Cardiac fibroblast (primary cell): ENCODE measurements at regions not wholly inside any gene's neighbourhood (a gene's known extent, or its start where the extent isn't known, plus 50 kb on each side); places are given as distances from the start of the nearest gene placed in this dataset.

ENCODE experiments used
- DNase-seq, 2 donors: peaks; one replicate each; pipeline versions ENCODE4 v3.0.0 to v3.0.0-alpha.2; 2010; ENCODE audit warnings: low read depth in 2 of 2
- H3K4me3 ChIP-seq, 2 donors: replicated peaks in 1 of 2; 1 replicate in 1 of 2; 2 replicates in 1 of 2; pipeline ENCODE4 v1.5.1; 2011; ENCODE audit warnings: low read depth in 2 of 2, low read length in 2 of 2, mild to moderate bottlenecking in 2 of 2, moderate library complexity in 1 of 2
- TF ChIP-seq, protein P1 (sequence below): IDR thresholded peaks from one replicate; pipeline ENCODE4 v1.5.1; 2011; ENCODE audit warnings: low read depth, mild to moderate bottlenecking, low read length, inconsistent platforms

DNA sequence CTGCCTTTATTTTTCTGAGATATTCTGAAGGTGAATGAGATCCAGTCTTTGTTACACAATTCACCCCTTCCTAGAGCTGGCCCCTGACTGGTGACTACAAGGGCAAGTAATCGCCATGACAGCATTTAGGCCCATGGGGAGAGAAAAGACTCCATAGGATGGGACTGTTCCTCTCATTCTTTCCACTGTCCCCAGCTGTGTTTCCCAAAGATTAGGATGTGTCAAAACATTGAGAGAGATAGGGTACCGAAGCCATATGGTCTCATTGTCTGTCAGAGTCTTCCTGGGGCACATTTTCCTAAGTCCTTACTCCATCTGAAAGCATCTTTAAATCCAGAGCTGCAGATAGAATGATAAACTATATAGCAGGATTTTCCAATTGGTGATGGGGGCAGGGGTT, 423.5 kb downstream of the OMA1 start:
- DNase-seq: no peak
- TF ChIP-seq, protein P1, sequence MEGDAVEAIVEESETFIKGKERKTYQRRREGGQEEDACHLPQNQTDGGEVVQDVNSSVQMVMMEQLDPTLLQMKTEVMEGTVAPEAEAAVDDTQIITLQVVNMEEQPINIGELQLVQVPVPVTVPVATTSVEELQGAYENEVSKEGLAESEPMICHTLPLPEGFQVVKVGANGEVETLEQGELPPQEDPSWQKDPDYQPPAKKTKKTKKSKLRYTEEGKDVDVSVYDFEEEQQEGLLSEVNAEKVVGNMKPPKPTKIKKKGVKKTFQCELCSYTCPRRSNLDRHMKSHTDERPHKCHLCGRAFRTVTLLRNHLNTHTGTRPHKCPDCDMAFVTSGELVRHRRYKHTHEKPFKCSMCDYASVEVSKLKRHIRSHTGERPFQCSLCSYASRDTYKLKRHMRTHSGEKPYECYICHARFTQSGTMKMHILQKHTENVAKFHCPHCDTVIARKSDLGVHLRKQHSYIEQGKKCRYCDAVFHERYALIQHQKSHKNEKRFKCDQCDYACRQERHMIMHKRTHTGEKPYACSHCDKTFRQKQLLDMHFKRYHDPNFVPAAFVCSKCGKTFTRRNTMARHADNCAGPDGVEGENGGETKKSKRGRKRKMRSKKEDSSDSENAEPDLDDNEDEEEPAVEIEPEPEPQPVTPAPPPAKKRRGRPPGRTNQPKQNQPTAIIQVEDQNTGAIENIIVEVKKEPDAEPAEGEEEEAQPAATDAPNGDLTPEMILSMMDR: no peak
- H3K4me3 ChIP-seq: no peak overlapping the region

- H3K4me3 ChIP-seq: no peak overlapping the region
- TF ChIP-seq, protein P1: no peak
- no peak for DNase-seq
Observed at GRCh38 chr1:58119971-58120370, 426.6 kb downstream of the OMA1 start.

DNA sequence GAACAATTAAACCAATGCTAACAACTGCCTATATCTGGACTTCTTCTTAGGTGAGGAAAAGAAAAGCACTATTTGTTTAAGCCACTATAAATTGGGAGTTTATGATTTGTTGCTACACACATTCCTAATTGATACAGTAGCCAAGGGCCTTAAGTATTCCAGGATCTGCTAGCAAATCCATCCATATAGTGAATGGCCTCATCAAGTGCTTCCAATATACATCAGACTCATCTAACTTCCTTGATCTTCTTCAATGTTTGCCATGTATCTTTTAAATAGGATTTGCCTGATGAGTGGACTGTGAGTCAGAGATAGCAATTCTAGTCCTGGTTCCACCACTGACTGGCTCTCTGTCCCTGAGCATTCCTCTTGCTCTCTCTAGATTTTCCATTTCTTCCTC, 430.2 kb downstream of the OMA1 start:
- no peak overlapping the region for H3K4me3 ChIP-seq
- no peak for DNase-seq
- TF ChIP-seq, protein P1: no peak

DNA sequence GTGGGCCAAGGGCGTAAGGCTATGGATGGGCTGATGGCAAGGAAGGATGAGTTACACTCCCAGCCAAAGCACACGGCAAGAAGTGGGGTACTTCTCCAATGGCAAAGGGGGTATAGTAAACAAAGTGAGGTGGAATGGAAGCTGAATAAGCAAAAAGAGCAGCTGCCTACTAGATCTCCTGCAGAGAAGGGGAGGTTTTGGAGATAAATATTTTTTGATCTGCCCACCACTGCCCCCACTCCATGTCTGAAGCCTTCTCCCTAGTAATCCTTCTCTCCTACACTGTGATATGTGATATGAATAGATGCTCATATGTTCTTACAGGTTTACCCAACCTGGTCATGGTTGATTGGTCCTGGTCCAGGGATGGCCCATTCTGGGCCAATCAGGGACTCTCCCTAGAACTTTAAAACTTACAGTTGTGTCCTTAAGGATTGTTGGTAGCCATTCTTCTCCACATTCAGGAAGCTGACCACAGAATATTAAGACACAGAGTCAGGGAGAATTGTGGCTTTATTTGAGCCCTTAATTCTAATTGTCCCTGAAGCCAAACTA, 436.8 kb downstream of the OMA1 start:
- TF ChIP-seq, protein P1: no peak
- H3K4me3 ChIP-seq: no peak overlapping the region

GRCh38 chr1:58108783-58109182, 437.7 kb downstream of the OMA1 start:
- TF ChIP-seq, protein P1: no peak
- no peak overlapping the region for H3K4me3 ChIP-seq
- no peak for DNase-seq

More for the DNA sequence above, 436.8 kb downstream of the OMA1 start:
- DNase-seq: no peak

DNA sequence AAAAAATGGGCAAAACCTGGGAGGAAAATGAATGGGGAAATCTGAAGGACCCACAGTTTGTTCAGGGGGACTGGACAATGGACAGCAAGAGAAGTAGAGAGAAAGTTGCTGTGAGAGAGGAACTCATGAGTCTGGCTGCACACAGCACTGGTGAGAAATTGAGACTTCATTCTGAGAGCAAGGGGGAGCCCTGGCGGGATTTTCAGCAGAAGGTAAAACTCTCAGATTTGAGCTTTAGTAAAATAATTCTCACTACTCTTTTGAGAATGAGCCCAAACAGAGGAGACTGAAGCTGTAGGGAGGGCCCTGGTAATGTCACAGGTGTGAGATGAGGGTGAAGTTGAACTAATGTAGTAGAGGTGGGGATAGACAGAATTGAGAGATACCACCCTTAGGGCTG, 438.6 kb downstream of the OMA1 start:
- TF ChIP-seq, protein P1: no peak
- no peak overlapping the region for H3K4me3 ChIP-seq
- no peak for DNase-seq

DNA sequence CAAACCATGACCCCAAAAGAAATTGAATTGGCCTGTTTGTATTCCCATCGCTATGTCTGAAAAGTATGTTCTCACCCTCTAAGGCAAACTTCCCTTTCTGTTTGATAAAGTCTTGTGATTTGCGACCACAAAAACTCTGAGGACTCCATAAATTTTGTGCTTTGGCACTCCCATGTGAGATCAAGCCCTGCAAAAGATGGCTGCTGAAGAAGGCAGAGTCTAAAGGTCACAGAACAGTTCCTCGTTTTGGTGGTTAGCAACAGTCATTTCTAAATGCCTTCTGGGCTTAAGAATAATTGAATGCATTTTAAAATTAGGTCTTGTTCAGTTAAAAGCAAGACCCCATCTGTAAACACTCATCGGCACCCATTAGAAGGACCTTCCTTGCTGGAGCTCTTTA, 441.6 kb downstream of the OMA1 start:
- H3K4me3 ChIP-seq: no peak overlapping the region
- no peak for DNase-seq
- TF ChIP-seq, protein P1: no peak
